Neural crest cell (in vitro differentiated cells): ENCODE measurements at regions not wholly inside any gene's neighbourhood (a gene's known extent, or its start where the extent isn't known, plus 50 kb on each side); places are given as distances from the start of the nearest gene placed in this dataset.

Experiments
- DNase-seq: peaks from one replicate; pipeline ENCODE4 v3.0.0; 2021; ENCODE audit warnings: low read depth, mixed read lengths, low spot score
- H3K27ac Mint-ChIP-seq: one replicate; pipeline ENCODE4 v1.8.0; 2021; ENCODE audit warnings: mild to moderate bottlenecking, mixed read lengths; ENCODE audit not compliant: unreplicated experiment
- H3K27me3 Mint-ChIP-seq: 2 replicates; pipeline ENCODE4 v1.8.0; 2021; ENCODE audit warnings: low read depth, mild to moderate bottlenecking, mixed read lengths
- H3K36me3 Mint-ChIP-seq: 2 replicates; pipeline ENCODE4 v1.8.0; 2021; ENCODE audit warnings: low read depth, mild to moderate bottlenecking, mixed read lengths
- H3K4me1 Mint-ChIP-seq: 2 replicates; pipeline ENCODE4 v1.8.0; 2021; ENCODE audit warnings: mixed read lengths
- H3K4me3 Mint-ChIP-seq: one replicate; pipeline ENCODE4 v1.8.0; 2021; ENCODE audit warnings: mild to moderate bottlenecking, mixed read lengths
- H3K9me3 Mint-ChIP-seq: 2 replicates; pipeline ENCODE4 v1.8.0; 2021; ENCODE audit warnings: mixed read lengths
- CTCF ChIP-seq: fragments of 200-600 bp; sonication (generic); conservative IDR thresholded peaks from 2 replicates; pipeline ENCODE4 v1.5.0; 2021; ENCODE audit warnings: antibody characterized with exemption, mild to moderate bottlenecking

DNA sequence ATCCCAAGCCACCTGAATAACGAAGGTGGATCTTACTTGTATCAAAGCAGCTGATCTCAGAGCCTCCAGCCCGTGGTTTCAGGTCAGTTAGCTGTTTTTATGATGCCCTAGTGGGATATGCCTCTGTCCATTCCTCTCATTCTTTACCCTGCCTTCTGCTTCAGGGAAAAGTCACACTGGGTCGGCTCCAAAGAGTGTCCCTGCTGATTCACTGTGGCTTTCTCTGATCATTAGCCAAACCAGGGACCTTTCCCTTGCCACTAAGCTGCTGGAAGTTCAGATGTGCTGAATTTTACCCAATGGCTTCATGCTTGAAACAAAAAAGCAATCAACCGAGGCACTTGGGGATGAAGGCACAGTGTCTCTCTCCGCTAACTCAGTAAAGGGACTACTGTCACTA, 170.2 kb upstream of the SALL1 start:
- no peaks in the 10 kb centered on the region for H3K9me3 Mint-ChIP-seq
- no peak overlapping the region for H3K4me3 Mint-ChIP-seq
- TF ChIP-seq CTCF: no peak
- no peaks in the 10 kb centered on the region for H3K27me3 Mint-ChIP-seq
- no peak overlapping the region for H3K27ac Mint-ChIP-seq
- no peaks in the 10 kb centered on the region for H3K4me1 Mint-ChIP-seq
- DNase-seq: no peak
- no peaks in the 10 kb centered on the region for H3K36me3 Mint-ChIP-seq

GRCh38 chr16:51317575-51317974, 166.5 kb upstream of the SALL1 start:
- TF ChIP-seq CTCF: no peak
- H3K4me1 Mint-ChIP-seq: peaks cover 7% of the 10 kb centered on the region
- H3K27ac Mint-ChIP-seq: no peak overlapping the region
- H3K36me3 Mint-ChIP-seq: peaks cover 3% of the 10 kb centered on the region
- H3K27me3 Mint-ChIP-seq: no peaks in the 10 kb centered on the region
- DNase-seq: no peak
- no peak overlapping the region for H3K4me3 Mint-ChIP-seq
- peaks cover 6% of the 10 kb centered on the region for H3K9me3 Mint-ChIP-seq

DNA sequence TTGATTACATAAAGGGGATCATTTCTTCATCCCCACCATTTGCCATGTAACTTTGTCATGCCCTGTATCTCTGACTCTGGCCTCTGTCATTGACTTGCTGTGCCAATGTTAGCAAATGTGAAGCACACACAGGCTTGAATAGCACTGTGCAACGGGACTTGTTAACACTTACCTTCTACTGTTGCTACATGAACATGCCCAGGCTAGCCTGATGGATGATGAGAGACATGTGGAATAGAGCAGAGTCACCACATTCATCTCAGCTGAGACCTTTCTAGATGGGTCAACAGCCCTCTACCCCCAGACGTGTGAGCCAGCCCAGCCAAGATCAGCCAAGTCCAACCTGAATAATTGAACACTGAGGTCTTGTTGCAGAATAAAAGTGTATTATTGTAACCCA, 162.1 kb upstream of the SALL1 start:
- H3K36me3 Mint-ChIP-seq: peaks cover 3% of the 10 kb centered on the region
- H3K27me3 Mint-ChIP-seq: no peaks in the 10 kb centered on the region
- TF ChIP-seq CTCF: no peak
- H3K9me3 Mint-ChIP-seq: peaks cover 6% of the 10 kb centered on the region
- H3K4me3 Mint-ChIP-seq: no peak overlapping the region
- peaks cover 12% of the 10 kb centered on the region for H3K4me1 Mint-ChIP-seq
- H3K27ac Mint-ChIP-seq: no peak overlapping the region
- DNase-seq: no peak

GRCh38 chr16:51312363-51313150, 161.5 kb upstream of the SALL1 start:
- no peak for DNase-seq
- Mint-ChIP-seq H3K4me3 (no peak overlapping the region), H3K27ac (no peak overlapping the region), H3K4me1 (peaks cover 12% of the 10 kb centered on the region), H3K27me3 (no peaks in the 10 kb centered on the region), H3K36me3 (peaks cover 3% of the 10 kb centered on the region), H3K9me3 (peaks cover 6% of the 10 kb centered on the region)
- no peak for TF ChIP-seq CTCF

DNA sequence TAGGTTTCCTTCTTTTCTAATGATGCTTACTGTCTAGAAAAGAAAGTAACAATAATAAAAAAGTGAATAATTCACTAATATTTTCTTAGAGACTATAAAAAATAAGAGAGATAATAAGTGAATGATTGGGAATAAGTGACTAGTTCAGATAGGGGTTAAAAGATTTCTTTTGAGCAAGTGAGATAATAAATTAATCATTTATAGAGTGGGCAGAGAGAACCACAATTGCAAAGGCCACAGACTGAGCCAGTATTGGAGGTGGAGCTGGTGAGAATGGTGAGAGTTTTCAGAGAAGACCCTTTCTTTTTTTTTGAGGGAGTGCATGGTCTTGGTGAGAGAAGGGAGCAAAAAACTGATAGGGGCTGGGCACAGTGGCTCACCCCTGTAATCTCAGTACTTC, 159.1 kb upstream of the SALL1 start:
- DNase-seq: no peak
- Mint-ChIP-seq H3K4me1 (peaks cover 26% of the 10 kb centered on the region), H3K9me3 (peaks cover 6% of the 10 kb centered on the region), H3K36me3 (peaks cover 3% of the 10 kb centered on the region), H3K27me3 (no peaks in the 10 kb centered on the region), H3K27ac (no peak overlapping the region), H3K4me3 (no peak overlapping the region)
- TF ChIP-seq CTCF: no peak
